Limb (tissue), 2 donors: ENCODE measurements at regions not wholly inside any gene's neighbourhood (a gene's known extent, or its start where the extent isn't known, plus 50 kb on each side); places are given as distances from the start of the nearest gene placed in this dataset.
"Not testable (repeated sequence)": the region's sequence is repeated elsewhere in the genome, so short reads cannot be mapped to it uniquely, and the experiment has no call there.

Source experiments
- DNase-seq, 2 donors: peaks; one replicate each; pipeline ENCODE4 v3.0.0-alpha.2; 2016; ENCODE audit errors: extremely low spot score in 2 of 2

DNA sequence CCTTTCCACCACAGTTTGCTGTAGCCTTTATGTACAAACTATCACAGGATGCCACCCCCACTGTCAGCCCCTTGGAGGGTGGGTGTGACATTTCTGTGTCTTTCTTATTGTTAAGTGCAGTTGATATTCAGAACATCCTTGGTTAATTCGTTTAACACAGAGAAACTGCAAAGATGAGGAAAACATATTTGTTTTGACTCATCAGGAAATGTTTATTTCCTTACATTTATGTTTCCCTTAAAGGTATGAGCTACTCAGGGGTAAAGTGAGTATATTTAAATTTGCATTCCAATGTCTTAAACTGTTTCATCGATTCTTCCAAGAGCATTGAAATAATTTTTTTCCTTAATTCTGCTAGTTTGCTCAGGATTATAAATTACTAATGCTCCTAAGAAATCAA is 243.4 kb downstream of the RDH14 start:
- DNase-seq, result no peak

DNA sequence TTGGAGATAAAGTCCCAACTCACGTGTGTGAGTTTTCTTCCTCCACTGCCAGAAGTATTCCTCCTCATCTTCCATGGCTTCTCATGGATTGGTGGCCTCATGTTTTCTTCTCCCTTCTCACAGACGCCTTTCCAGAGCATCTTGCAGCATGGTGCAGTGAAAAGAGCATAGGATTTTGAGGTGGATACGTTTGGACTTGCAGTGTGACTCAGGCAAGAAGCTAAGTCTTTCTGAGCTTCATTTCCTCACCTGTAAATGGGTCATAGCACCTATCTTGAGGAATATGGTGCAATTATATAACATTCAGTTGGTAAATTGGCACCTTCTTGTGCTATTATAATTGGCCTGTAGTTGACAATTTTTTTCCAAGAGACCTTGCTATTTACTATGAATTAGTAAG is 247.6 kb downstream of the RDH14 start:
- DNase-seq, result no peak

DNA sequence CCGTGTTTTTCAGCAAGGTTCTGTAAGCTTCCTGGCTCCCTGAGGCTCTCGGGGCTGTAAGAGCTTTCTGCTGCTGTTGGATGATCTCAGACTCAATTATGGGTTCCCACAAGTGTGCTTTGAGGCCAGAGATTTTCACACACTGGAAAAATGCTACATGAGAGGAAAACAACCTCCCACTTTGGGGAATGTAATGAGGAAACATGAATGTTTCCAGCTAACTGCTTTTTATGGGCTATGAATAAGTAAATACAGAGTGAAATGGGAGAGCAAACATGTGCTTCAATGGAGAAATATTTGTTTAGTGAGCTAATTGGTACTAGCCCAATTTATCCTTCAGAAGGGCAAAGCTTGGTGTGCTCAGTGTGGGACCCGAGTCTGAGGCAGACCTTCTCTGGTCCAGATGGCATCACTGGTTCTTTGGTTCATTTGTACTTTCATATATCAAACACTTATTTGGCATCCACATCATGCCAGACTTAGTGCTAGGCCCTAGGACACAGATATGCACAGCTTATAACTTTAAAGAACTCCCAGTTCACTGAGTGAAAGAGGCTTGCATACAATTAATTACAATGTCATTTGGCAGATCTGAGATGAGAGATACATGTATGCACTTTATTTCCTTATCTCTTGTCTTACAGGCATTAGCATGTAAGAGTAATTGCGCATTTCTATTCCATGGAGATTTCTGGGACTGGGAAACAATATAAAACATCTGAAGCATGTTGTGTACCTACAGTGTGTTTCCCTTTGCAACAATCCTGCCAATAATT is 248.8 kb downstream of the RDH14 start:
- DNase-seq, result peak in 1 of 2 donors; percentile 5

DNA sequence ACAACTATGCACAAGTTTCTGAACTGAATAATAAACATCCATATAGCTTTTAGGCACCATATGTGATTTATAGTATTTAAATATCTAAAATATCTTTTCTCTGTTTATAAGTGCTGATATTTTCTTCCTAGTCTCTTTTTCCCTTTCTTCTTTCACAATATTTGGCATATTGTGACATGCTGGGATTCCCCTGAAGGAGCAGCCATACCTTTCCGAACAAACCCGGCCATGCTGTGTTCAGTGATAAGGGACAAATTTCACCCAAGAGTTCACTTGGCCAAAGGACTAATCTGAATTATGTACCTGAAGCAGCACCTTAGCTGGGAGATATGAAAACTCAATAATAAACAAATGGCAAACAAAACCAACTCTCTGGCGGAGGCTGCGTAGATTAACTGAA is 250.8 kb downstream of the RDH14 start:
- no peak for DNase-seq

DNA sequence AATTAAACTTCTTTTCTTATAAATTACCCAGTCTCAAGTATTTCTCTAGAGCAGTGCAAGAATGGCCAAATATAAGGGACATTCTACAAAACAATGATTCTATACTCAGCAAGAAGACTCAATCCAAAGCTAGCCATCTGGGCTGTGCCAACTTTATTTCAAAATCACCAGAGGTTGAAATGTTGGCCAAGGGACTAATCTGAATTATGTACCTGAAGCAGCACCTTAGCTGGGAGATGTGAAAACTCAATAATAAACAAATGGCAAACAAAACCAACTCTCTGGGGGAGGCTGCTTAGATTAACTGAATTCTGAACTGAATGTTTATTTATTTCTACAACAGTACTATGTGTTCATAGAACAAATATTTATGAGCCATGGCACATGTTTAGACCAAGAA is 251.3 kb downstream of the RDH14 start:
- DNase-seq, result no peak

DNA sequence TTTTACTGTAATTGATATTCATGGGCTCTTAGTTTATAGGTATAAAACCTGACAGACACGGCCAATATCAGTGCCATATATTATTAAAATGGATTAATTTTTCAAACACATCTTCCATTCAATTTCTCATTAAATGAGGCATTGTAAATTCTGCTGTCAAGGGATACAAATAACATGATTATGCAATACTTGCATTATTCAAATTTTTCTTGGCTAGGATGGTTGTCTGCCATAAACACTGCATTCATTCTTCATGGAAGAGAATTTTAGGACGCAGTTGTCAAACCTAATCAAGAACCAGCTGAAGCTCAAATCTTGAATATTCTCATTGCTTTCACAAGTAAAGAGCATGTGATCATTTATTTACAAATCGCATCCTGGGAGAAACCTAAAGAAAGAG is 255.6 kb downstream of the RDH14 start:
- DNase-seq, result no peak

DNA sequence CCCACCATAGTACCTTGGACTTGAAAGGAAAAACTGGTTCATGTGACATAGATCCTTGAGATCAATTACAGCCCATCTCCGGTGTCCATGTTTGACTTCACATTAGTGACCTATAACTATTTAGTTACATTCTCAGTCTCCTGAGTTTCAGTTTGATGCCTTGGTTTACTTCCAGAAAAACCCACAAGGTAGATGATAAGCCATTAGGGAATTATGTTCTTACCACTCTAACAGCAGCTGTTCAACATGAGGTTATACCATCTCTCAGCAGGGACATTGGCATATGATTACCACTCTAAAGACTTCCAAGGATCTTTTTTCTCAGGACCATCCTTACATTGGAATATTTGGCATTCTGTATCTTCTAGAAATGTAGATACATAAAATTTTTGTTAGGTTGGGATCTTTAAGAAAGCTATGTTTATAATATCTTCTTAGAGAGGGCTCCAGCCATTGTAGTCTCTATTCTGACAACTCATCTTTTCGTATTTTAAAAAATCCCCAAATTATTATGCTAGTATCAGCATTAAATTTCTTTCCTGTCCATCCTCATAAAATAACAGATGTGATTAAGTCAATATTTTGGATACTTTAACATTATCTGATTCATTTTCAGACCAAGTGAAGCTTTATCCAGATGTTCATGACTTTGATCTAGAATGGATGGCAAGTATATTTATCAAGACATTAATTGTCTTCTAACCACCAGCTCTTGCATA is 258.9 kb downstream of the RDH14 start:
- no peak for DNase-seq

DNA sequence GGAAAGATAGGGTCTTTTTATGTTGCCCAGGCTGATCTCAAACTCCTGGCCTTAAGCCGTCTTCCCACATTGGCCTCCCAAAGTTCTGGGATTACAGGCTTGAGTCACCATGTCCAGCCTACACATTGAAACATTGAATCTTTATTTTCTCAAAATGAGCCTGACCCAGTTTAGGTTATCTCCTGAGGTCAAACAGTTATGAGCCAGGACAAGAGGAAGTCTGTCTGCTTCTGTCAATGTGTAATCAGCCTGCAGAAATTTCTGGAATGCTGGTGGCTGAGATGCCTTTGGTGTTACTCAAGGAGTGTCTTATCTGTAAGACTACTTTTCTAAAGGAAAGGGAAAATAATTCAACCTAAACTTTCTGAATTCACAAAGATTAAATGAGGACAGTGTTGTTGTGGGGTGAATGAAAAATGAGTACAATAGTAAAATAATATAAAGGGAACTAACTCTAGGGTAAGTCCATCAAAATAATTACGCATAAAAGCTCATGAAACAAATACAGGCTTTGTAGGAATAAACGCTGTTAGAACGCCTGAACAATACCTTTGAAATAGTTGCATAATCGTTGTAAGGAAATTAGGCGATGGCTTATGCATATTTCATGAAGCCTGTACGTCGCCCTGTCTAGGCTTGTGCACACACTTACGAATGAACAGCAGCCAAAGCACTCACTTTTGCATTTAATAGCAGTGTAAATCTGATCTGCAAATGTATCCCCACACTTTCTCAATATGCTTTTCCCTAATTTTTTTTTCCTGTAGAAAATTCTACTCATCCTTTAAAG is 260.8 kb downstream of the RDH14 start:
- no peak for DNase-seq

DNA sequence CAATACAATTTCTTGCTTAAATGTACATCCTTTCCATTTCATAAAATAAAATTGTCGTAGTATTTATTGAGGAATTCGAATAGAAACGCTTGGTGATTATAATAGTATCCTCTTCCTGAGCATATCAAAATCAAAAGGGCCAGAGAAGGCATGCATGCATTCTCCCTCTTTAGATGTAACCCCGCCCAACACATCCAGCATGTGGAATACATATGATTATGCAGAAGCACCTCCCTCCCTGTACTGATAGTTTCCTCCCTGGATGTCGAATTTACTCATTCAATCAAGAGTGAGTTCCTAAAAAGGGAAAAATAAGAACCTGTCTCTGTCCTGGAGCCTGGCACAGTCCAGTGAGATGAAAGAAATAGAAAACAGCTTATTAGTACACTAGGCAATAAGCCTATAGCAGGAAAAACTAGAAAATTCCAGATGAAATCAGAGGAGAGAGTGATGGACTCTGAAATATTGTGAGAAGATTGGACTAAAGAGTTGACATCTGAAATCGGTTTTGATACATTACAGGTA is 262.9 kb downstream of the RDH14 start:
- DNase-seq, result no peak

DNA sequence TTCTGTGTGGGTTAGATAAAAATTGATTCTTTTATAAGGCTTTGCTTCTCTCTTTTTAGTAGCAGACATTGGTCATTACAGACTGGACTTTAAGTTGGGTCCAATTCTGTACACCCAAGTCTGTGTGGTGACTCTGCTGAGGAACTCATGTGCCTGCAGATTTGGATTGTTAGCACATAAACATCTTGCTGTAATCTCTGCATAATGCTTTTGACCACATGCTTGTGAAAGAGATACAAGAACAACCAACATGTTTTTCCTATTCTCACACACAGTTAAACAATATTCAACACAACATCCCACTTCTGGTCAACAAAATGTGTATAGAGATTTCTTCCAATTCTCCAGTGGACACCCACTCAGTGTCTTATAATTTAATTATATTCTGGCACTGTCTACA is 270.1 kb downstream of the RDH14 start:
- DNase-seq, result no peak

DNA sequence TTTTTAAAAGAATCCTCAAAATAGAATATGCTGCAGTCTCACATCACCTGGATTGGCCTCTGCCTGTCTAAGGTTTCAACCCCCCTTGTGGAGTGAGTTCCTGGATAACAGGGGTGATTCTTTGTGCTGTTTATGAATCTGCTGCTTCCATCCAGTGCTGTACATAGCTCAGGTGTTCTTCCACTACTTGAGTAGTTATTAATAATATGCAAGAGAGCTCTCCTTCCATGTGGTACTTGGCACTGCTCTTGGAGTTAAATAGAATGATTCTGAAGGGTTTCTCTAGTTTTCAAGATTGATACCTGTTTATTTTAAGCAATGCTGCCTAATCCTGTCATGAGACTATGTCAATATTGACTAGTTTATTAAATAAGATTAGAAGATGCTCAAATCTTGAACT is 273.6 kb downstream of the RDH14 start:
- no peak for DNase-seq

DNA sequence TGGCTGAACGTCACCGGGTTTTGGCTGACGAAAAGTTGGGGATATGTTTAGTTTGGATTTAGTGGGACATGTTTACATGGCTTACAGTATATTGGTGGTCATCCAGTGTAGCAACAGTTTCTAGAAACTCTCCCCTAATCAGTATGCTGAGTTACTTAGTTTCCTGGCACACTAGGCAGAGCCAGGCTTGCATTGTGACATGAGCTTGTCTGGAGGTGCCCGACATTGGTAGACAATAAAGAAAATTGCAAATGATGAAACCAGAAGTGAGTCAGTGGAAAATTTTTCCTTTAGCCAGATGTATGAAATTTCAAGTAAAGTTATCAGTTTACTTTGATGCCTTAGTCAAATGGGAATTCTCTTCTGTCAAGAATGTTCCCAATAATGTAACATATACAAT is 276.1 kb downstream of the RDH14 start:
- DNase-seq, result no peak

DNA sequence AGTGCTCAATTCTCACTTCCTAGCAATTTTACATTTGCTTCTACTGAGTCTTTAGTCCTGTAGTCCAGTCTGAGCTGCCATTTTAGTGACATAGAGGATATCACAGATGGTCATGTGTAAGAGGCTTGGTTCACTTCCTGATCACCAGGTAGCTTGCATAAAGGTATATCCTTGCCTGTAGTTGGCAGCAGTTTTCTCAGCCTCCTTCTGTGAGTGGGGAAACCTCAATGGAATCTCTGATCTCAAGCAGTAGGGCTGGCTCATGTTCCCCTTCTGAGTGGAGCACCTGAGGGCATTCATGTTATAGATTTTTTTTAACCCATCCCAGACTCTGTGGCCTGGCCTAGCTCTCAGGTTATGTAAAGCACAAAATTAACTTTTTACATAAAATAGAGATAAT is 278.4 kb downstream of the RDH14 start:
- DNase-seq, result no peak

DNA sequence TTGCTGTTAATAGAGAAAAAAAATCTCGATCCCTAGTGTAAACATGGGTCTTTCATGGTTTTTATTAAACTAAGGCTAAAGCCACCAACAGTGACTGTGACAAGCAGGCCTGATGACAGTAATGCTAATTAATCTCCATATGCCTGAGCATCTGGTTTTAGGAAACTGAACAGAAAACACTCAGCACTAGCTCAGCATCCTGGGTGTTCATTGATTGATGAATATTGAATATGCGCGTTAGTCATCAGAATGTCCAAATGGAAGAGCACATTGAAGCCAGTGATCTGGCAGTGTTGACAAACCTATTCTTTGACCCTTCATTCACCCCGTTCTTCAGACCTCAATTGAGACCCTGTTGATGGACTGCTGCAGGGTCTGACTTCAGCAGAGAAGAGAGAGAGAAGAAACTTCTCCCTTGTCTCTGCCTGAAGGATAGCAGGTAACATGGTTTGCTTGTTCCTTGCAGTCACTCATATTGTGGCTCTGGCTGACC is 283.8 kb downstream of the RDH14 start:
- no peak for DNase-seq

DNA sequence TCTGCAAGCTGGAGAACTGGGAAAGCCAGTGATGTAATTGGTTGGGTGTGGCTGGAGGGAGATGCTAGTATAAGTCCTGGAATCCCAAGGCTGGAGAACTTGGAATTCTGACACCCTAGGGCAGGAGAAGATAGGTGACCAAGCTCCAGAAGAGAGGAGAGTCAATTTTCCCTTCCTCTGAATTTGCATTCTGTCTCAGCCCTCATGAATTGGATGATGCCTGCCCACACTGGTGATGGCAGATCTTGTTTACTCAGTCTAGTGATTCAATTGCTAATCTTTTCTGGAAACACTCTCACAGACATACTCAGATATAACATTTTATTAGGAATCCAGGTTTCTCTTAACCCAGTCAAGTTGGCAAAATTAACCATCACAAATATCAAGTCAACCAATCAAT is 287.2 kb downstream of the RDH14 start:
- no peak for DNase-seq

DNA sequence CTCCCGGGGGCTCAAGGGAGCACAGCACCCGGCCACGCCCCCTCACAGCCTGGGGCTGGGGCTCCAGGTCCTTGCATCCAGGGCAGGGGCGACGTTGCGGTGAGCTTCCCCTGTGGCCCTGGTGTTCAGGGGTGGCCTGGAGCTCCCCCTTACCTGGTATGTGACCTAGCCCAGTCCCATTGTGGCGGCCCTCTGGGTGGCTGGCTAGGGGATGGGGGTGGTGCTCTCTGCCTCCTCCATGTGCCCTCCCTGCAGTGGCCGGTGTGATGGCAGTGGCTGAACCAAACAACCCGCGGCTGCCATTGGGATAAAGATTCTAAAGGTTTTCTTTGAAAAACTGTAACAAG is 288.3 kb downstream of the RDH14 start:
- DNase-seq, result no peak

DNA sequence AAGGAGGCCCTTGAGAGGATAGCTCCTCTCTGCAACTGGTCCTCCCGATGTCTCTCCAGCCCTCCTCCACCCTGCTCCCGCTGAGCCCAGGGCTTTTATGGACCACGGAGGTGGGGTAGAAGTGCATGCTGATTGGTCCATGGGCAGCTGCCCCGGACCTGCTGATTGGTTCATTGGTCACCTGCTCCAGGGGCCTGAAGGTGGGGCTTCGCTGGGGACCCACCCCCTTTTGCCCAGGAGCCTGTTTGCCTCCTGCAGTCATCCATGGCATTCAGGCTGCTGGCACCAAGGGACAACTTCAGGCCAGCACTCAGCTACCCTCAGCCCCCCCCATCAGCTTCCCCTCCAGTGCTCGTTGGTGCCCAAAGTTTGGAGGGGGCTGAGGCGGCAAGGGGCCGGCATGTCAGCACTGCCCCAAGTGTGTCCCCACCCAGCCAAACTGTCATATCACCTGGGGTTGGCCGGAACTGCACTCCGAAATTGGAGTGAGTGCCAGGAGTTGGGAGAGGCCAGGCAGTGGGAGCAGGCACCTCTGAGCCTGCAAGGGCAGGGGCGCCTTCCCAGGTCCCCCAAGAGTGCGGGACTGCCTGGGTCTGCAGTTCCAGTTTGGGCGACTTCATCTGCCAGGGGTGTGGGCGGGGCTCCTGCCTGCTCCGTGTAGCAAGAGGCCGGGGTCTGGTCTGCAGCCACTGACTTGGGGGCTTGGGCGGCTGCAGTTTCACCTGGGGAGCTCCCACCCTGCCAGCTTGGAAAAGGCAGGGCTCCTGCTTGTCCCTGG is 288.9 kb downstream of the RDH14 start:
- no peak for DNase-seq

DNA sequence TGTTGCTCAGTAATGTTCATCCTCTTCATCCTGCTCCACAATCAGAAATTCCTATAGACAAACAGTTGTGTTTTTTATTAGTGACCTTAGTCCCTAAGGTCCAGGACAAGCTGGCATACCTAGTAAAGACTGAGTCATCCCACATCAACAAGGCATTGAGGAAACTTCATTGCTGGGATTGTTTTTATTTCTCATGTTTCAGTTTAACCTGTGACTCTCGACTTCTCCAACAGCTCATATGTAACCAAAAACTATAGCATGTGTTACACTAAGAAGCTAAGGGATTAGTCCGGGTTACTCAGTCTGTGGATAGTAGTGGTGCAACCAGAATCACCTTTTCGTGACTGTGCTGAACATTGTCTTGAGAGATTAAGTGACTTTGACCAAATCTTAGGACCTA is 292.1 kb downstream of the RDH14 start:
- DNase-seq, result no peak

DNA sequence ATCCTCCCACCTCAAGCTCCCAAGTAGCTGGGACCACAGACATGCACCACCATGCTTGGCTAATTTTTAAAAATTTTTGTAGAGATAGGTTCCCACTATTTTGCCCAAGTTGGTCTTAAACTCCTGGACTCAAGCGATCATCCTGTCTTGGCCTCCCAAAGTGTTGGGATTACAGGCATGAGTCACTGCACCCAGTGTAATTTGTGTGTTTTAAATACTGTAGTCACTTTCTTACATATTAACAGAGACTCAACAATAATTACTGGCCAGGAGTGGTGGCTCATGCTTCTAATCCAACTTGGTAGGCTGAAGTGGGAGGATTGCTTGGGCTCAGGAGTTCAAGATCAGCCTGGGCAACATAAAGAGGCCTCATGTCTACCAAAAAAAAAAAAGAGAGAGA is 293.0 kb downstream of the RDH14 start:
- DNase-seq, result no peak

DNA sequence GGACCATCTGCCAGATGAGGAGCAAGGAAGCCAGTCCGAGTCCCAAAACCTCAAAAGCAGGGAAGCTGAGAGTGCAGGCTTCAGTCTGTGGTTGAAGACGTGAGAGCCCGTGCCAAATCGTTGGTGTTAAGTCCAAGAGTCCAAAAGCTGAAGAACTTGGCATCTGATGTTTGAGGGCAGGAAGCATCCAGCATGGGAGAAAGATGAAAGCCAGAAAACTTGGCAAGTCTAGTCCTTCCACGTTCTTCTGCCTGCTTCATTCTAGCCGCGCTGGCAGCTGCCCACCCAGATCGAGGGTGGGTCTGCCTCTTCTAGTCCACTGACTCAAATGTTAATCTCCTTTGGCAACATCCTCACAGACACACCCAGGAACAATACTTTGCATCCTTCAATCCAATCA is 293.8 kb downstream of the RDH14 start:
- DNase-seq, result not testable (repeated sequence)
